ENCODE measurements at regions not wholly inside any gene's neighbourhood (a gene's known extent, or its start where the extent isn't known, plus 50 kb on each side); places are given as distances from the start of the nearest gene placed in this dataset.

GRCh38 chr2:234550056-234550455 lies 53.2 kb upstream of the ARL4C start:
- TF ChIP-seq, protein P1, sequence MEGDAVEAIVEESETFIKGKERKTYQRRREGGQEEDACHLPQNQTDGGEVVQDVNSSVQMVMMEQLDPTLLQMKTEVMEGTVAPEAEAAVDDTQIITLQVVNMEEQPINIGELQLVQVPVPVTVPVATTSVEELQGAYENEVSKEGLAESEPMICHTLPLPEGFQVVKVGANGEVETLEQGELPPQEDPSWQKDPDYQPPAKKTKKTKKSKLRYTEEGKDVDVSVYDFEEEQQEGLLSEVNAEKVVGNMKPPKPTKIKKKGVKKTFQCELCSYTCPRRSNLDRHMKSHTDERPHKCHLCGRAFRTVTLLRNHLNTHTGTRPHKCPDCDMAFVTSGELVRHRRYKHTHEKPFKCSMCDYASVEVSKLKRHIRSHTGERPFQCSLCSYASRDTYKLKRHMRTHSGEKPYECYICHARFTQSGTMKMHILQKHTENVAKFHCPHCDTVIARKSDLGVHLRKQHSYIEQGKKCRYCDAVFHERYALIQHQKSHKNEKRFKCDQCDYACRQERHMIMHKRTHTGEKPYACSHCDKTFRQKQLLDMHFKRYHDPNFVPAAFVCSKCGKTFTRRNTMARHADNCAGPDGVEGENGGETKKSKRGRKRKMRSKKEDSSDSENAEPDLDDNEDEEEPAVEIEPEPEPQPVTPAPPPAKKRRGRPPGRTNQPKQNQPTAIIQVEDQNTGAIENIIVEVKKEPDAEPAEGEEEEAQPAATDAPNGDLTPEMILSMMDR (IDR thresholded peaks at IDR 0.05; ENCODE audit: low read length), result no peak
- TF ChIP-seq EZH2 (IDR thresholded peaks at IDR 0.05; ENCODE audit: borderline replicate concordance, low read length), result no peak

Data from OCI-LY1 (cell line).